Suppressor macrophage treated with lipopolysaccharide for 4 hours (primary cell): ENCODE measurements at regions not wholly inside any gene's neighbourhood (a gene's known extent, or its start where the extent isn't known, plus 50 kb on each side); places are given as distances from the start of the nearest gene placed in this dataset.
"Not testable (repeated sequence)": the region's sequence is repeated elsewhere in the genome, so short reads cannot be mapped to it uniquely, and the experiment has no call there.

Experiments used
- DNase-seq: peaks from one replicate; pipeline ENCODE4 v3.0.0-alpha.2; 2020

- no peak for DNase-seq
These were observed 566.1 kb upstream of the MIS18BP1 start for GRCh38 chr14:45819107-45819506.

GRCh38 chr14:45811155-45811554 is 558.2 kb upstream of the MIS18BP1 start:
- no peak for DNase-seq

DNA sequence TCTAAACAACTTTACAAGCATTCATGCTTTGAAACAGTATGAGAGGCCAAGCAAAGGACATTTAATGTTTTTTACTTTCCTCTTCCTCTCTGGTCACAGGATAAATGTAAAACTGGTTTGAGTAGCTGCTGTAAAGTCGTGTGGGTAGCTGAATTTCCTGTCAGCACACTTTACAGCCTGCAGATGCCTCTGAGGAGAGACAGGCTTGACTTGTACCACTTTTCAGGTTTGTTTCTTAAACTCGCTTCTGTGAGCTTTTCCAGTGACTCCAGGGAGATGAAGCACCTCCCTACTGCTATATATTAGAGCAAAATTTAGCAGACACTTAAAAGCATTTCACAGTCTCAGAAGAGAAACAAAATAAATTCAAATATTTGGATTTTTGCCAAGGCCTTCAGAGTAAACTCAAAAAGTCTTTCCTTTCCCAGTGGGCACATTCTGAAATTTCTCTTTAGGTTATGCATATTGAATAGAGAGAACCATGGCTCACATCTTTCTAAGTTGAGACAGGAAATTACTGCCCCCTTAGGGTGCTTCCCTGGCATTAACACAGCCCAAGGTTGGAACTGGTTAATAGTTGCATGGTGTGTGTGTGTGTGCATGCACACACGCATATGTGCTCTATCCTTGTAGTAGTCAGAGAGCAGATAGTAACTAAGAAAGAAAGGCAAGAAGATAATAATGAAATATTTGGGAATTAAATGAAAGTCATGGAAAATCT is 557.3 kb upstream of the MIS18BP1 start:
- DNase-seq: no peak

- DNase-seq: no peak
These were observed 554.3 kb upstream of the MIS18BP1 start for GRCh38 chr14:45807178-45807899.

- DNase-seq: no peak
These were observed 546.5 kb upstream of the MIS18BP1 start for GRCh38 chr14:45799511-45799910.

- DNase-seq: no peak
These were observed 545.7 kb upstream of the MIS18BP1 start for GRCh38 chr14:45798659-45799058.

GRCh38 chr14:45796006-45796405 is 543.0 kb upstream of the MIS18BP1 start:
- DNase-seq: not testable (repeated sequence)

DNA sequence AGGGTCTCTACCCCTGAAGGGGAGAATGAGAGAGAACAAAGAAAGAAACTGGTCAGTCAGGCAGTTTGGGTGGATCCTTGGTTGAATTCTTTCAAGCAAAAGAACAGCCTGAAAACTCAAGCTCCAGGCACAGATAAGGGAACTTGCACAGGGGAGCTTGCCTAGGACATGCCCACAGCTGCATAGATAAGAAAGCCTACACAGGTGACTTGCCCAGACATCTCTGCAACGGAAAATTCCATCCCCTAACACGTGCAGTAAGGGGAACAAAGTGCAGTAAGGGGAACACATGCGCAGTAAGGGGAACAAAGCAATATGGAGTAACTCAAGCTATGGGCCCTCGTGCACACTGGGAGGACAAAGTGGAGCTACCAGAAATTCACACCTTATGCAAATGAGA is 540.1 kb upstream of the MIS18BP1 start:
- no peak for DNase-seq

- DNase-seq: no peak
These were observed 537.3 kb upstream of the MIS18BP1 start for GRCh38 chr14:45790293-45790692.

DNA sequence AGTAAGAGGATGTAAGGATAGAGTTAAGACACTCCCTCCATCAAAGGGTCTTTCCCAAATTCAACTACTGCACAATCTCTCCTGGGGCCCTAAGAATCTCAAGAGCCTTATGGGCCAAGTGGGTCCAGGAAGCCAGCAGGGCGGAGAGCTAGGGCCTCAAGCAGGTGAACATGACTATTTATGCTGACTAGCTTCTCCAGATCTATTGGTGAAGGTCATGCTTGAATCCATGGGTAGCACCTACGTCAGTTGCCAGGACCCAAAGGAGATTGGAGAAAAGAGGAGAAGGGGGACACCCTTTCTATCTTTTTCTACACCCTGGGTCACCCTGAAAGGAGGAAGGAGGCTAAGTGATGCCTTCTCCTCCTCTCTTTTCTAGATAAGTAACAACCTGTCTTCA is 534.2 kb upstream of the MIS18BP1 start:
- DNase-seq: no peak

DNA sequence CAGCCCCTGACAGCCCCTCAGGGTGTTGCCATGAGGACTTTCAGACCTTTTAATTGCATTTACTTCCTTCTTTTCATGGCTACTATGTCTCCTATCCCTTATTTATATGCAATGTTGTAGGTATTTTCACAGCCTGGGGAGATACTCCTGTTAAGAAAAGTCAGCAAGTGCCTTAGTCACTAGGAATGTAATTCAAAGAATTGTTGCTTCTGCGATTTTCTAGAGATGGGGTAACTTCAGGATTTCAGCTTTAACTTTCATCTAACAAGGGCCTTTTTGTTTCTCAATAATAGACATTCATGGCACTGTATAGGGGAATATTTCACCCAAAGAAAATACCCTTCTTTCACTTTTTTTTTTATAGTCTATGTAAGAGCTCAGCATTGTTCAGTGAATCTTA is 533.3 kb upstream of the MIS18BP1 start:
- no peak for DNase-seq

- DNase-seq: no peak
These were observed 532.2 kb upstream of the MIS18BP1 start for GRCh38 chr14:45785240-45785639.

GRCh38 chr14:45766247-45766646 is 513.2 kb upstream of the MIS18BP1 start:
- DNase-seq: no peak

DNA sequence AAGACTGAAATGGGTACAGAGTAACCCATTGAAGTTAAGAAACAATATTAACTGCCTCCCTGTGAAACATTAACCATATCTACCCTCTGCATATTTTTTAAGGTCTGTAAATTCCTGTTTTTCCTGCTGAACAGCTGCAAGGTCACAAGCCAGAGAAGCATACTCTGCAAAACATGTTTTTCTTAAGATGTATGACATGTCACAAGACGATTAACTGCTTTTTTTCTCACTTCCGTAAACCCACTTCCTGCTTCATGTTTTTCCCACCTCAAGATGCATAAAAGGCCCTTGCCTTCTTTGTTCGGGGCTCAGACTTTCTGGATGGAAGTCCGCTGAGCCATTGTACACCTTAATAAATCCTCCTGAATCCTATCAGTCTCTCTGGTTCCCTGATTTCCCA is 504.7 kb upstream of the MIS18BP1 start:
- no peak for DNase-seq

- not testable (repeated sequence) for DNase-seq
These were observed 503.4 kb upstream of the MIS18BP1 start for GRCh38 chr14:45756412-45756811.

- no peak for DNase-seq
These were observed 490.9 kb upstream of the MIS18BP1 start for GRCh38 chr14:45743884-45744283.

GRCh38 chr14:45742187-45742586 is 489.2 kb upstream of the MIS18BP1 start:
- DNase-seq: no peak

DNA sequence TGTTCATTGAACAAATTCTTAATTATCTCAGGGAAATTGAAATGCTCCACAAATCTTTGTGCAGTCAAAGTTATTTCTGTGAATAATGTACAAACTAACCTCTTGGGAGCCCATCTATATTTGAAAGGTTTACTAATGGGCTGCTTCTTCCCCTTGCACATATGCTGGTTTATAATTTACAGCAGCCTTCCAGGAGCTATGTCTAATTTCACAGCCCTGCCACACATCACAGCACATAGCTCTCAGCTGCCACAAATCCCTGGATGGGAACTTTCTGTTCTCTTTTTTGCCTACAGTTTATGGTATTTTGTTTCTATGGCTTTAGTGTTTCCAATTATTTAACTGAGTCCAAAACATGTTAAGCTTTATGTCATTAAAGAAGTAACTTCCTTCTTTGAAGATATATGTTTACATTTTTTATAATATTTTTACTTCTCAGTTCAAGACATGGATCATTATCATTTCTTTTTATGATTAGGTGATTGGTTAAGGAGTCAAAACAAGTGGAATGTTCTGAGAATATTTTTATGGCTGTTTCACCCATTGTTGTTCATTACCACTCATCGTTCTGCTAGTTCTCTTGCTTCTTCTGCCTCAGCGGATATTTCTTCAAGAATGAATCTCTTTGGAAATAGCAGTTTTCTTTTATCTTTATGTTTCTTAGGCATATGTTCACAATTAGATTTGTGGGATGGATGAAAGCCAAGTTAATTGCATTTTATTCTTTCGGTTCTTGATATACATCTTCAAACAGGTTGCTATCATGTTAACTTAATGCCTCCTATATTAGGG is 475.6 kb upstream of the MIS18BP1 start:
- DNase-seq: no peak

DNA sequence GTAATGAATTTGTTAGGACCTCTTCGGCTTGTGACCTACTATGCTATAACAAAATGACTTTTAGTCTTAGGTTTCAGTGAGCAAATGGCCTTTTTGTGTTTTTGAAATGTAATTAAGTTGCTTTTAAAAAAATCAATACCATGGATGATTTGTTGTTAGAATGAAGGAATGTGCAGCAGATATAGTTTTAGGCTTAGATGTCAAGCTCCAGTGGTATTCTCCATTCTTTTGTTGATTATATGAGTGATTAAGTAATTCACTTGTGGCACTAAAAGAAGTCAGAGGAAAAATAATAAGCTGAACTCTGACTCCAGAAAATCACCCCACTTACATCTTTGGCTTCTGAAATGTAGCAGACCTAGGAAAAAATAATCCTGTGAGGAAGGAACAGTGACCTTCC is 474.1 kb upstream of the MIS18BP1 start:
- no peak for DNase-seq

DNA sequence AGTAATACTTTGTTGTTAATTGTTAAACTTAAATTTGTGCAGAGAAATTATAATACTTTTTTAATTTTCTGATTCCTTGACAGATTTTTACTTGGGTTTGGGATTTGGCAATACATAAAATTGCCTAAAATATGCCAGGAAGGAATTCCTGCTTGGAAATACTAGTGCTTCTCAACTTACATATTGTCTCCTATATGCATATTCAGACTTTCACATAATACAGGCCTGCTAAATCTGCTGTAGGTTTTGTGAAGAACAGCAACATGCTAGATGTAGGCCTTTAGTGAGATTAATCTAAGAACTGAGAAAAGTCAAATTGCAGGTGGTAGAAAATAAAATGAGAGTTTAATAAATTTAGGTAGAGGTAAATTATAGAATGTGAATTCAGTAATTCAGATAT is 468.5 kb upstream of the MIS18BP1 start:
- DNase-seq: no peak

DNA sequence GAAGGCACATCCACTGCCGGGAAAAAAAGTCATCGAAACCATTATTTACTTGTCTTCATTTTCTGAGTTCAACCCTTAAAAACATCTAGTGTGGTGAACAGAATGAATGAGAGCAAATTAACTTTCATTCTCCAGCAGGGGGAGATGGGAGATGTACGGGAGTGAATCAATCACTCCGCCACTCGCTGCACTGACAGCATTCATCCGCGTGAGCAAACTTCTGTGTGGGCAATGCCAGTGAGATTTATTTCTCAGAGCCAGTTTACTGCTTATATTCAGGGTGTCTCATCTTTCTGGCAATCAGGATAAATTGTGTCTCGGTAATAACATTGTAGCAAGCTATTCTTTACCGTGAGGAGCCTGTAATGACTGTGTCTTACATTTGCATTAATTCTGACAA is 463.6 kb upstream of the MIS18BP1 start:
- no peak for DNase-seq

DNA sequence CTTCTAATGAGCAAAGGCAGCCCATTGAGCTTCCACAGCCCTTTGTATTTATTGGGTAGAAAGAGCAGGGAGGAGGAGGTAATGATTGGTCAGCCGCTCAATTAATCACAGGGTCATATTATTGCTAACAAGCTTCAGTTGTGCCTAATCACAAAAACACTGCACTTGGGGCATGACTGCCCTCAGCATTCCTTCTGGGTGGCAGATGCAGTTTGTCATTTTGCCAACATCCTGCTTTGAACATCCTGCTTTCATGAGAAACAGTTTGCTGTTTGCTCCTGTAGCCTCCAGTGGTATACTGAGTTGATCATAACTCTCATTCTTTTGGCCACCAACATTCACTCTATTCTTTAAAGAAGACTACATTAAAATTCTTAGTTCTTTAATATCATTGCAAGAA is 462.9 kb upstream of the MIS18BP1 start:
- no peak for DNase-seq

- DNase-seq: no peak
These were observed 456.5 kb upstream of the MIS18BP1 start for GRCh38 chr14:45709541-45709940.
